ENCODE measurements at regions not wholly inside any gene's neighbourhood (a gene's known extent, or its start where the extent isn't known, plus 50 kb on each side); places are given as distances from the start of the nearest gene placed in this dataset.

DNA sequence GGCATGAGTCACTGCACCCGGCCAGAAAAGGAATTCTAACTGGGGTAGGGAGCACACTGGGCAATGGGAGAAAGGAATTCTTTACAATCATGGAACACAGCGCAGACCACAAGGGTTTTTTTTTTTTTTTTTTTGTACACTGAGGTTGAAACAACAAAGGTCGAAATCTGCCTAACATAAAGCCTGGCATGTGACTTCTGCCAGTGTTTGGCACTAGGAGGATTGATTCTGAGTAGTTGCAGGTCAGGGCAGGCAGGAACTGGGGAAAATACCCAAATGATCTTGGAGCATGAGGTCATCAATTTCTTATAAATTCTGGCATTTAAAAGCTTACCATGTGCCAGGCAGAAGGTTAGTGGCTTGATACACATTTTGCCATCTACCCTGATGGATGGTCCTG, 202.0 kb upstream of the SNX19 start:
- TF ChIP-seq EZH2 (IDR thresholded peaks at IDR 0.05) (no peak), EZH2phosphoT487 (IDR thresholded peaks at IDR 0.05) (no peak)
- TF ChIP-seq, protein P1, sequence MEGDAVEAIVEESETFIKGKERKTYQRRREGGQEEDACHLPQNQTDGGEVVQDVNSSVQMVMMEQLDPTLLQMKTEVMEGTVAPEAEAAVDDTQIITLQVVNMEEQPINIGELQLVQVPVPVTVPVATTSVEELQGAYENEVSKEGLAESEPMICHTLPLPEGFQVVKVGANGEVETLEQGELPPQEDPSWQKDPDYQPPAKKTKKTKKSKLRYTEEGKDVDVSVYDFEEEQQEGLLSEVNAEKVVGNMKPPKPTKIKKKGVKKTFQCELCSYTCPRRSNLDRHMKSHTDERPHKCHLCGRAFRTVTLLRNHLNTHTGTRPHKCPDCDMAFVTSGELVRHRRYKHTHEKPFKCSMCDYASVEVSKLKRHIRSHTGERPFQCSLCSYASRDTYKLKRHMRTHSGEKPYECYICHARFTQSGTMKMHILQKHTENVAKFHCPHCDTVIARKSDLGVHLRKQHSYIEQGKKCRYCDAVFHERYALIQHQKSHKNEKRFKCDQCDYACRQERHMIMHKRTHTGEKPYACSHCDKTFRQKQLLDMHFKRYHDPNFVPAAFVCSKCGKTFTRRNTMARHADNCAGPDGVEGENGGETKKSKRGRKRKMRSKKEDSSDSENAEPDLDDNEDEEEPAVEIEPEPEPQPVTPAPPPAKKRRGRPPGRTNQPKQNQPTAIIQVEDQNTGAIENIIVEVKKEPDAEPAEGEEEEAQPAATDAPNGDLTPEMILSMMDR (IDR thresholded peaks at IDR 0.05) = no peak
